MM.1S (cell line): ENCODE measurements at regions not wholly inside any gene's neighbourhood (a gene's known extent, or its start where the extent isn't known, plus 50 kb on each side); places are given as distances from the start of the nearest gene placed in this dataset.

Experiments
- DNase-seq: peaks from one replicate; pipeline ENCODE4 v3.0.0-alpha.2; 2015
- H2AFZ ChIP-seq: fragments of 300-600 bp; sonication (generic); 2 replicates; pipeline ENCODE4 v1.6.0; 2016; ENCODE audit warnings: antibody characterized with exemption, low read length
- H3F3A ChIP-seq: fragments of 300-600 bp; sonication (generic); 2 replicates; pipeline ENCODE4 v1.6.1; 2016; ENCODE audit warnings: mild to moderate bottlenecking, antibody characterized with exemption, low read length, moderate library complexity, mixed read lengths; ENCODE audit not compliant: insufficient read depth
- H3K27ac ChIP-seq: fragments of 300-600 bp; sonication (generic); 2 replicates; pipeline ENCODE4 v1.5.1; 2016; ENCODE audit warnings: mild to moderate bottlenecking, low read length
- H3K27me3 ChIP-seq: fragments of 300-600 bp; sonication (generic); replicated peaks from 2 replicates; pipeline ENCODE4 v1.6.0; 2016; ENCODE audit warnings: low read length; ENCODE audit not compliant: insufficient read depth
- H3K36me3 ChIP-seq: fragments of 300-600 bp; sonication (generic); replicated peaks from 2 replicates; pipeline ENCODE4 v1.6.1; 2016; ENCODE audit warnings: mild to moderate bottlenecking, low read length, mixed read lengths; ENCODE audit not compliant: insufficient read depth
- H3K4me1 ChIP-seq: fragments of 300-600 bp; sonication (generic); 2 replicates; pipeline ENCODE4 v1.6.1; 2016; ENCODE audit warnings: low read length, mixed read lengths
- H3K4me2 ChIP-seq: fragments of 300-600 bp; sonication (generic); 2 replicates; pipeline ENCODE4 v1.6.0; 2016; ENCODE audit warnings: low read depth, low read length
- H3K4me3 ChIP-seq: fragments of 300-600 bp; sonication (generic); 2 replicates; pipeline ENCODE4 v1.5.1; 2016; ENCODE audit warnings: low read length, mixed read lengths
- H3K79me2 ChIP-seq: fragments of 300-600 bp; sonication (generic); 2 replicates; pipeline ENCODE4 v1.6.1; 2016; ENCODE audit warnings: mixed run types, low read length, mixed read lengths
- H3K9ac ChIP-seq: fragments of 300-600 bp; sonication (generic); 2 replicates; pipeline ENCODE4 v1.6.1; 2016; ENCODE audit warnings: low read length, mixed read lengths
- H3K9me2 ChIP-seq: fragments of 300-600 bp; sonication (generic); replicated peaks from 2 replicates; pipeline ENCODE4 v1.6.1; 2016; ENCODE audit warnings: mild to moderate bottlenecking, low read length, mixed read lengths; ENCODE audit not compliant: insufficient read depth
- H3K9me3 ChIP-seq: fragments of 300-600 bp; sonication (generic); replicated peaks from 2 replicates; pipeline ENCODE4 v1.6.1; 2016; ENCODE audit warnings: mild to moderate bottlenecking, low read length, mixed read lengths; ENCODE audit not compliant: insufficient read depth
- H4K20me1 ChIP-seq: fragments of 300-600 bp; sonication (generic); 2 replicates; pipeline ENCODE4 v1.6.1; 2016; ENCODE audit warnings: mild to moderate bottlenecking, low read length, moderate library complexity, mixed read lengths; ENCODE audit not compliant: insufficient read depth
- EZH2 ChIP-seq: fragments of 300-600 bp; sonication (generic); optimal IDR thresholded peaks from 2 replicates; pipeline ENCODE3; 2017; ENCODE audit warnings: low read depth, mild to moderate bottlenecking, antibody characterized with exemption, low read length, mixed read lengths
- EZH2phosphoT487 ChIP-seq: fragments of 300-600 bp; sonication (generic); IDR thresholded peaks from 2 replicates; pipeline ENCODE4 v1.6.1; 2018; ENCODE audit warnings: antibody characterized with exemption, low read length
- TF ChIP-seq, protein P1 (sequence below): fragments of 300-600 bp; sonication (generic); IDR thresholded peaks from 2 replicates; pipeline ENCODE4 v1.5.1; 2016; ENCODE audit warnings: antibody characterized with exemption, low read length, mixed read lengths

DNA sequence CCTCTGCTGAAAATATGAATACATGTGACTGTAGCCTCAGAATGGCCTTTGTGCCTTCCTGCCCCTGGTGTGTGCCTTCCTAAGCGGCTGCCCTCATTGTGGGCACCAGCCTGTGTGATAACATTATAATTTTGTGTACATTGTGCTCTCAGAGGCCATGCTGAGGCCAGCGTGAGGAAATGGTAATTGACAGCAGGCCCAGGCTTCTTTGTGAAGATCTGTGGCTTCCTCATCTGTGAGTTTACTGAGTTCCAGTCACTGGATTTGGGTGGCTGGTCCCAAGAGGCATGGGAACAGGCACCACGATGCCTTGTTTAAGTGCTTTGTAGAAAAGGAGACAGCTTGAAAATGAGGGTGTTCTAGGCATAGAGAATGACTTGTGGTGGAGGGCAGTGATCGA is 389.3 kb downstream of the OMA1 start:
- H4K20me1 ChIP-seq: no peaks in the 10 kb centered on the region
- no peak overlapping the region for H3K9ac ChIP-seq
- no peaks in the 10 kb centered on the region for H3K36me3 ChIP-seq
- no peaks in the 10 kb centered on the region for H3K9me3 ChIP-seq
- H2AFZ ChIP-seq: no peak overlapping the region
- no peak overlapping the region for H3K27ac ChIP-seq
- TF ChIP-seq EZH2phosphoT487: no peak
- TF ChIP-seq EZH2: no peak
- TF ChIP-seq, protein P1, sequence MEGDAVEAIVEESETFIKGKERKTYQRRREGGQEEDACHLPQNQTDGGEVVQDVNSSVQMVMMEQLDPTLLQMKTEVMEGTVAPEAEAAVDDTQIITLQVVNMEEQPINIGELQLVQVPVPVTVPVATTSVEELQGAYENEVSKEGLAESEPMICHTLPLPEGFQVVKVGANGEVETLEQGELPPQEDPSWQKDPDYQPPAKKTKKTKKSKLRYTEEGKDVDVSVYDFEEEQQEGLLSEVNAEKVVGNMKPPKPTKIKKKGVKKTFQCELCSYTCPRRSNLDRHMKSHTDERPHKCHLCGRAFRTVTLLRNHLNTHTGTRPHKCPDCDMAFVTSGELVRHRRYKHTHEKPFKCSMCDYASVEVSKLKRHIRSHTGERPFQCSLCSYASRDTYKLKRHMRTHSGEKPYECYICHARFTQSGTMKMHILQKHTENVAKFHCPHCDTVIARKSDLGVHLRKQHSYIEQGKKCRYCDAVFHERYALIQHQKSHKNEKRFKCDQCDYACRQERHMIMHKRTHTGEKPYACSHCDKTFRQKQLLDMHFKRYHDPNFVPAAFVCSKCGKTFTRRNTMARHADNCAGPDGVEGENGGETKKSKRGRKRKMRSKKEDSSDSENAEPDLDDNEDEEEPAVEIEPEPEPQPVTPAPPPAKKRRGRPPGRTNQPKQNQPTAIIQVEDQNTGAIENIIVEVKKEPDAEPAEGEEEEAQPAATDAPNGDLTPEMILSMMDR: no peak
- H3K27me3 ChIP-seq: no peaks in the 10 kb centered on the region
- no peaks in the 10 kb centered on the region for H3F3A ChIP-seq
- no peak overlapping the region for H3K4me2 ChIP-seq
- no peak overlapping the region for H3K4me3 ChIP-seq
- no peaks in the 10 kb centered on the region for H3K79me2 ChIP-seq
- H3K9me2 ChIP-seq: no peaks in the 10 kb centered on the region
- H3K4me1 ChIP-seq: no peaks in the 10 kb centered on the region
- DNase-seq: no peak

DNA sequence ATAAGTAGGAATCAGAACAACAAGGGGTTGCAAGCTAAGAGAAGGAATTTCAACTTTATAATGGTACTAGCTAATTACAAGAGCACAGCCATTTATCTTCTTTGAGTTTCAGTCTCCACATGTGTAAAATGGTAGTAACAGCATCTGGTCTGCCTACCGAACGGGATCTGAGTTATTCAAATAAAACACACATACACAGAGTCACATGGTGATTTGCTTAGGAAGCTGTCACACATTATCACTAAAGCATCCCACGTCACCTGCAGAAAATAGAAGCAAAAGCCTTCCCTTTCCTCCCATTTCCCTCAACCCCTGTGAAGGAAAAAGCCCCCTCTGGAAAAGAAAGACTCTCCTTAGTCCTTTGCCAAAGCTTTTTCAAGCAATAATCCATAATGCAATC is 389.7 kb downstream of the OMA1 start:
- Histone ChIP-seq H3K36me3 (no peaks in the 10 kb centered on the region), H2AFZ (no peak overlapping the region), H3K9me2 (no peaks in the 10 kb centered on the region), H3K9ac (no peak overlapping the region), H3K27me3 (no peaks in the 10 kb centered on the region), H3K79me2 (no peaks in the 10 kb centered on the region), H3K4me1 (no peaks in the 10 kb centered on the region), H3F3A (no peaks in the 10 kb centered on the region), H4K20me1 (no peaks in the 10 kb centered on the region), H3K27ac (no peak overlapping the region), H3K4me3 (no peak overlapping the region), H3K4me2 (no peak overlapping the region), H3K9me3 (no peaks in the 10 kb centered on the region)
- TF ChIP-seq, protein P1: no peak
- TF ChIP-seq EZH2phosphoT487 (no peak), EZH2 (no peak)
- no peak for DNase-seq

DNA sequence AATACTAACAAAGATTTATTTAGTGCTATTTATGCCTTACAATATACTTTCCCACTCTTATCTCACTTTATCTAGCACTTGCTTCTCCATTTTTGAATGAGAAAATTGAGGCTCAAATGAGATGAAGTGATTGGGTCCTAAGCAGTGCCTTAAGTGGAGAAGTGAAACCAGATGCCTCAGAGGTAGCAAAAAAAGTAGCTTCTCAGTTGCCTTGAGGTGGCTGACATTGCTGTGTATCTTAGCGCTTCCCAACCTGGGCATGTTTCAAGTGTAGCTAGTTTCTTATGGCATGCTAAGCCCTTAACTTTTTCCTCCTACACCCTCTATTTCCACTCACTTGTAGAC is 390.4 kb downstream of the OMA1 start:
- H3K4me3 ChIP-seq: no peak overlapping the region
- no peaks in the 10 kb centered on the region for H3K27me3 ChIP-seq
- no peaks in the 10 kb centered on the region for H4K20me1 ChIP-seq
- no peak overlapping the region for H3K4me2 ChIP-seq
- H3K36me3 ChIP-seq: no peaks in the 10 kb centered on the region
- H3F3A ChIP-seq: no peaks in the 10 kb centered on the region
- H3K9ac ChIP-seq: no peak overlapping the region
- H2AFZ ChIP-seq: no peak overlapping the region
- no peaks in the 10 kb centered on the region for H3K9me2 ChIP-seq
- TF ChIP-seq, protein P1: no peak
- TF ChIP-seq EZH2: no peak
- TF ChIP-seq EZH2phosphoT487: no peak
- H3K27ac ChIP-seq: no peak overlapping the region
- H3K4me1 ChIP-seq: no peaks in the 10 kb centered on the region
- no peak for DNase-seq
- no peaks in the 10 kb centered on the region for H3K79me2 ChIP-seq
- H3K9me3 ChIP-seq: no peaks in the 10 kb centered on the region
